GM06990 (cell line): ENCODE measurements at regions not wholly inside any gene's neighbourhood (a gene's known extent, or its start where the extent isn't known, plus 50 kb on each side); places are given as distances from the start of the nearest gene placed in this dataset.

Source experiments
- DNase-seq: peaks from one replicate; pipeline ENCODE4 v3.0.0-alpha.2; 2011; ENCODE audit not compliant: insufficient read length; ENCODE audit errors: extremely low read depth
- H3K27me3 ChIP-seq: replicated peaks from 2 replicates; pipeline ENCODE4 v1.6.0; 2011; ENCODE audit warnings: low read length; ENCODE audit not compliant: control insufficient read depth, insufficient read depth
- H3K36me3 ChIP-seq: 2 replicates; pipeline ENCODE4 v1.5.1; 2011; ENCODE audit warnings: low read length; ENCODE audit not compliant: control insufficient read depth, insufficient read depth
- H3K4me3 ChIP-seq: replicated peaks from 2 replicates; pipeline ENCODE4 v1.5.1; 2011; ENCODE audit warnings: low read depth, mild to moderate bottlenecking, control low read depth, low read length
- CTCF ChIP-seq: IDR thresholded peaks from 2 replicates; pipeline ENCODE4 v1.5.1; 2011; ENCODE audit warnings: low read length, control low read depth, mild to moderate bottlenecking, inconsistent platforms; ENCODE audit not compliant: insufficient read depth, poor library complexity, severe bottlenecking

GRCh38 chr11:109507836-109508561 is 86.0 kb downstream of the C11orf87 start:
- H3K36me3 ChIP-seq, result no peaks in the 10 kb centered on the region
- no peaks in the 10 kb centered on the region for H3K27me3 ChIP-seq
- TF ChIP-seq CTCF, result no peak
- H3K4me3 ChIP-seq, result no peak overlapping the region
- no peak for DNase-seq

GRCh38 chr11:109508943-109509342 is 87.0 kb downstream of the C11orf87 start:
- DNase-seq, result no peak

GRCh38 chr11:109510316-109510715 is 88.3 kb downstream of the C11orf87 start:
- no peak overlapping the region for H3K4me3 ChIP-seq
- TF ChIP-seq CTCF, result no peak

More at GRCh38 chr11:109508943-109509342, 87.0 kb downstream of the C11orf87 start:
- H3K27me3 ChIP-seq, result no peaks in the 10 kb centered on the region; the same call in 1 of the 2 replicates
- H3K4me3 ChIP-seq, result no peak overlapping the region
- no peak for TF ChIP-seq CTCF
- no peaks in the 10 kb centered on the region for H3K36me3 ChIP-seq

GRCh38 chr11:109511598-109511997 is 89.6 kb downstream of the C11orf87 start:
- H3K36me3 ChIP-seq, result no peaks in the 10 kb centered on the region
- no peak overlapping the region for H3K4me3 ChIP-seq
- no peak for DNase-seq
- no peaks in the 10 kb centered on the region; the same call in 1 of the 2 replicates for H3K27me3 ChIP-seq
- no peak for TF ChIP-seq CTCF

More at GRCh38 chr11:109510316-109510715, 88.3 kb downstream of the C11orf87 start:
- DNase-seq, result no peak
- Histone ChIP-seq H3K36me3 (no peaks in the 10 kb centered on the region), H3K27me3 (no peaks in the 10 kb centered on the region; the same call in 1 of the 2 replicates)

- Histone ChIP-seq H3K4me3 (no peak overlapping the region), H3K36me3 (no peaks in the 10 kb centered on the region), H3K27me3 (no peaks in the 10 kb centered on the region; the same call in 1 of the 2 replicates)
- TF ChIP-seq CTCF, result no peak
- no peak for DNase-seq
Observed at GRCh38 chr11:109512249-109512648, 90.3 kb downstream of the C11orf87 start.
